GM12878 (cell line): ENCODE measurements at regions not wholly inside any gene's neighbourhood (a gene's known extent, or its start where the extent isn't known, plus 50 kb on each side); places are given as distances from the start of the nearest gene placed in this dataset.

Experiments used
- TF ChIP-seq, protein P1 (sequence below), 3 experiments: IDR thresholded peaks in 2 of 3; conservative IDR thresholded peaks in 1 of 3; 2 replicates each; pipeline ENCODE4 v1.5.1; 2011; ENCODE audit warnings: low read depth in 3 of 3, low read length in 3 of 3, mild to moderate bottlenecking in 3 of 3, control low read depth in 2 of 3, moderate library complexity in 2 of 3, inconsistent platforms in 1 of 3, mixed read lengths in 1 of 3; ENCODE audit not compliant: control insufficient read depth in 2 of 3, insufficient read depth in 1 of 3; ENCODE audit errors: extremely low read depth in 1 of 3
- TF ChIP-seq, protein P2 (sequence below): IDR thresholded peaks from 2 replicates; pipeline ENCODE4 v1.6.1; 2011; ENCODE audit warnings: borderline replicate concordance, low read depth, mild to moderate bottlenecking, moderate library complexity, low read length; ENCODE audit not compliant: insufficient read depth, poor library complexity, severe bottlenecking

DNA sequence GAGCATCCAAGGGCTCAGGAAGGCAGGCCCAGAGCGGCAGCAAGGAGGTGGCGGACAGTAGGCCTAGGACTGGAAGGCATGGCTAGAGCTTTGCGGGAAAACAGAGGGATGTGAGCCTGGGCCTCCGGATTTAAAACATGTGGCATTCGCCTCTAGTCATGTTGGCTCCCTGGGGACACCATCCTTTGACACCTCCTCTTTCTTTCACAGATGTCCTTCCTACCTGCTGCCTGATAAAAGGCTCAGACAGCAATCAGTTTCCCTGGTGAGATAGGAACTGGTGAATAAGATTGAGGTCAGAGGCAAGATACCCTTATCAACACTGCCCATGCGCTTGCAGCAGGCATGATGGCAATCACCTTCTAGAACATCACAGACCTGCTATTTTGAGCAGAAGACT lies 277.6 kb downstream of the SIPA1L2 start:
- TF ChIP-seq, protein P1, sequence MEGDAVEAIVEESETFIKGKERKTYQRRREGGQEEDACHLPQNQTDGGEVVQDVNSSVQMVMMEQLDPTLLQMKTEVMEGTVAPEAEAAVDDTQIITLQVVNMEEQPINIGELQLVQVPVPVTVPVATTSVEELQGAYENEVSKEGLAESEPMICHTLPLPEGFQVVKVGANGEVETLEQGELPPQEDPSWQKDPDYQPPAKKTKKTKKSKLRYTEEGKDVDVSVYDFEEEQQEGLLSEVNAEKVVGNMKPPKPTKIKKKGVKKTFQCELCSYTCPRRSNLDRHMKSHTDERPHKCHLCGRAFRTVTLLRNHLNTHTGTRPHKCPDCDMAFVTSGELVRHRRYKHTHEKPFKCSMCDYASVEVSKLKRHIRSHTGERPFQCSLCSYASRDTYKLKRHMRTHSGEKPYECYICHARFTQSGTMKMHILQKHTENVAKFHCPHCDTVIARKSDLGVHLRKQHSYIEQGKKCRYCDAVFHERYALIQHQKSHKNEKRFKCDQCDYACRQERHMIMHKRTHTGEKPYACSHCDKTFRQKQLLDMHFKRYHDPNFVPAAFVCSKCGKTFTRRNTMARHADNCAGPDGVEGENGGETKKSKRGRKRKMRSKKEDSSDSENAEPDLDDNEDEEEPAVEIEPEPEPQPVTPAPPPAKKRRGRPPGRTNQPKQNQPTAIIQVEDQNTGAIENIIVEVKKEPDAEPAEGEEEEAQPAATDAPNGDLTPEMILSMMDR (IDR thresholded peaks at IDR 0.05 in 2 of 3, conservative IDR thresholded peaks at IDR 0.05 in 1 of 3; ENCODE audit: control insufficient read depth in 2 of 3, extremely low read depth in 1 of 3, insufficient read depth in 1 of 3, low read depth in 3 of 3, low read length in 3 of 3) = no peak
- TF ChIP-seq, protein P2, sequence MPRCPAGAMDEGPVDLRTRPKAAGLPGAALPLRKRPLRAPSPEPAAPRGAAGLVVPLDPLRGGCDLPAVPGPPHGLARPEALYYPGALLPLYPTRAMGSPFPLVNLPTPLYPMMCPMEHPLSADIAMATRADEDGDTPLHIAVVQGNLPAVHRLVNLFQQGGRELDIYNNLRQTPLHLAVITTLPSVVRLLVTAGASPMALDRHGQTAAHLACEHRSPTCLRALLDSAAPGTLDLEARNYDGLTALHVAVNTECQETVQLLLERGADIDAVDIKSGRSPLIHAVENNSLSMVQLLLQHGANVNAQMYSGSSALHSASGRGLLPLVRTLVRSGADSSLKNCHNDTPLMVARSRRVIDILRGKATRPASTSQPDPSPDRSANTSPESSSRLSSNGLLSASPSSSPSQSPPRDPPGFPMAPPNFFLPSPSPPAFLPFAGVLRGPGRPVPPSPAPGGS = no peak
